PFSK-1 (cell line): ENCODE measurements at regions not wholly inside any gene's neighbourhood (a gene's known extent, or its start where the extent isn't known, plus 50 kb on each side); places are given as distances from the start of the nearest gene placed in this dataset.

Experiments
- FOXP2 ChIP-seq: optimal IDR thresholded peaks from 2 replicates; pipeline ENCODE3; 2011; ENCODE audit warnings: borderline replicate concordance, control low read depth, inconsistent platforms; ENCODE audit not compliant: insufficient read depth; ENCODE audit errors: extremely low read length, extremely low read depth
- POLR2AphosphoS5 ChIP-seq: IDR thresholded peaks from 2 replicates; pipeline ENCODE4 v1.6.1; 2012; ENCODE audit warnings: low read depth, mild to moderate bottlenecking, control low read depth, low read length, moderate library complexity
- REST ChIP-seq, 2 experiments: IDR thresholded peaks; 2 replicates each; pipeline versions ENCODE4 v1.6.1 to v1.8.0; 2011 to 2012; ENCODE audit warnings: low read depth in 2 of 2, low read length in 2 of 2, control low read depth in 1 of 2, inconsistent platforms in 1 of 2, mild to moderate bottlenecking in 1 of 2, moderate library complexity in 1 of 2; ENCODE audit not compliant: insufficient read depth in 1 of 2
- SIN3A ChIP-seq: IDR thresholded peaks from 2 replicates; pipeline ENCODE4 v1.6.1; 2012; ENCODE audit warnings: mild to moderate bottlenecking, low read length, moderate library complexity, borderline replicate concordance; ENCODE audit not compliant: insufficient read depth
- TAF1 ChIP-seq: IDR thresholded peaks from 2 replicates; pipeline ENCODE4 v1.6.1; 2012; ENCODE audit warnings: low read length, control low read depth, borderline replicate concordance; ENCODE audit not compliant: insufficient read depth

GRCh38 chr7:22629056-22629455 is 97.9 kb upstream of the IL6 start:
- TF ChIP-seq TAF1 (no peak), POLR2AphosphoS5 (no peak), FOXP2 (no peak), REST (IDR thresholded peaks at IDR 0.05; ENCODE audit: insufficient read depth in 1 of 2, low read depth in 2 of 2, low read length in 2 of 2) (no peak), SIN3A (no peak)
